ENCODE measurements at regions not wholly inside any gene's neighbourhood (a gene's known extent, or its start where the extent isn't known, plus 50 kb on each side); places are given as distances from the start of the nearest gene placed in this dataset.

- DNase-seq (ENCODE audit: low read depth), result no peak
Observed at GRCh38 chr17:6325051-6325450, 109.9 kb downstream of the AIPL1 start.

- DNase-seq (ENCODE audit: low read depth), result no peak
Observed at GRCh38 chr17:6323626-6324356, 111.1 kb downstream of the AIPL1 start.

GRCh38 chr17:6322316-6322715 lies 112.6 kb downstream of the AIPL1 start:
- no peak for DNase-seq (ENCODE audit: low read depth)

- DNase-seq (ENCODE audit: low read depth), result no peak
Observed at GRCh38 chr17:6314311-6314710, 120.6 kb downstream of the AIPL1 start.

GRCh38 chr17:6313835-6314234 lies 121.1 kb downstream of the AIPL1 start:
- no peak for DNase-seq (ENCODE audit: low read depth)

DNA sequence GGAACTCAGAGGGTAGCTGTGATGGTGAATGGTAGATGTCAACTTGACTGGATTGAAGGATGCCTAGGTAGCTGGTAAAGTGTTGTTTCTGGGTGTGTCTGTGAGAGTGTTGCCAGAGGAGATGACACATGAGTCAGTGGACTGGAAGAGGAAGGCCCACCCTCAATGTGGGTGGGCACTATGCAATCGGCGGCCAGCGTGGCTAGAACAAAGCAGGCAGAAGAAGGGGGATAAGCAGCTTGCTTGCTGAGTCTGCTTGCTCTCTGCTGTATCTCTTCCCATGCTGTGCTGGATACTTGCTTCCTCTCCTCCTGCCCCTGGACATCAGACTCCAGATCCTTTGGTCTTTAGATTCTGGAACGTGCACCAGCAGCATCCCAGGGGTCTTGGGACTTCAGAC lies 128.1 kb downstream of the AIPL1 start:
- DNase-seq (ENCODE audit: low read depth), result no peak

- no peak for DNase-seq (ENCODE audit: low read depth)
Observed at GRCh38 chr17:6305613-6306360, 129.1 kb downstream of the AIPL1 start.

- no peak for DNase-seq (ENCODE audit: low read depth)
Observed at GRCh38 chr17:6304894-6305612, 129.9 kb downstream of the AIPL1 start.

DNA sequence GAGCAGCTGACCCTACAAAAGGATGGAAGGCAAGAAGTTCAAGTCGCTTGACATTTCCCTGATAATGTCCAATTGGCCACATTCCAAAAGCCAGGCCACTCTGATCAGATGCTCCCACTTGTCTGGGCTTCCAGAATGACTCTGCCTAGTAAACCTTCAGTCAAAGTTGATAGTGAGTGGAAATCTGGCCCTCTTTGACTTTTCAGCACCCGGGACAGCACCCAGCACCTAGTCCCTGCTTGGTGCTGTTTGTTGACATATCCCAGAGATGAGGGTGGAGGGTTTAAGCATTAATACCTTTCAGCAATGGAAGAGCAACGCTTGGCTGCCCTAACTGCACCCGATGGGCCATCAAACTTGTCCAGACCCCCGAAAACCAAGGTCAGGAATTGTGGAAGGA lies 131.3 kb downstream of the AIPL1 start:
- DNase-seq (ENCODE audit: low read depth), result no peak

DNA sequence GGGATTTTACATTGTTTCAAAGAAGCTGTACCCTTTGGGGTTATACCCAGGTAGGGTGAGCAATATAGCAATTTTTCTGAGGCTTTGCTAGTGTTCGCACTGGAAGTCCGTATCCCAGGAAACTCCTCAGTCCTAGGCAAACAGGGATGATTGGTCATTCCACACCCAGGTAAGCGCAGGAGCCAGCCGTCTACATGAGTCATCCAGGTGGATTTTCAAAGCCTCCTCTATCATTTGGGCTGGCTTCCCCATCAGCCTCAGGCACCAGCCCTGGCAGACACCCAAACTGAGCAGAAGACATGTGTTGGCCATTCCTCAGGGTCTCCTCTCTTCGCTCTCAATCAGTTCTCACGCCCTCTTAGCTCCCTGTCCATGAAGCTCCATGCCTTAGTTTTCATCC lies 135.6 kb downstream of the AIPL1 start:
- no peak for DNase-seq (ENCODE audit: low read depth)

- no peak for DNase-seq (ENCODE audit: low read depth)
Observed at GRCh38 chr17:6297960-6298359, 137.0 kb downstream of the AIPL1 start.

DNA sequence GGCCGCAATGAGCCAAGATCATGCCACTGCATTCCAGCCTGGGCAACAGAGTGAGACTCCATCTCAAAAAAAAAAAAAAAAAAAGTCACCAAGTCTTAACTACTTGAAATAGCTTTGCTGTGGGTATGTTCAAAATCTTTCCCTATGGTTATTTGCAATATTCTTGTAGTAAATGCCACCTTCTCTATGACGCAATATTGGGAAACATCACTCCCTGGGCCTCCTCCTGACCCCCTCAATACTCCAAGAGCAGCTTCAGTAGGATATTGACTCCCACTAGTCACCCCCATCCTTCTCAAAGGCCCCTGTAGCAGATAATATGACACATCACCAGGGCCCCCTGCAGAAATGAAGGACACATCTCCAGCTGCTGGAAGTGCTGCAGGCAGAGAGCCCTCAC lies 137.8 kb downstream of the AIPL1 start:
- DNase-seq (ENCODE audit: low read depth), result no peak

DNA sequence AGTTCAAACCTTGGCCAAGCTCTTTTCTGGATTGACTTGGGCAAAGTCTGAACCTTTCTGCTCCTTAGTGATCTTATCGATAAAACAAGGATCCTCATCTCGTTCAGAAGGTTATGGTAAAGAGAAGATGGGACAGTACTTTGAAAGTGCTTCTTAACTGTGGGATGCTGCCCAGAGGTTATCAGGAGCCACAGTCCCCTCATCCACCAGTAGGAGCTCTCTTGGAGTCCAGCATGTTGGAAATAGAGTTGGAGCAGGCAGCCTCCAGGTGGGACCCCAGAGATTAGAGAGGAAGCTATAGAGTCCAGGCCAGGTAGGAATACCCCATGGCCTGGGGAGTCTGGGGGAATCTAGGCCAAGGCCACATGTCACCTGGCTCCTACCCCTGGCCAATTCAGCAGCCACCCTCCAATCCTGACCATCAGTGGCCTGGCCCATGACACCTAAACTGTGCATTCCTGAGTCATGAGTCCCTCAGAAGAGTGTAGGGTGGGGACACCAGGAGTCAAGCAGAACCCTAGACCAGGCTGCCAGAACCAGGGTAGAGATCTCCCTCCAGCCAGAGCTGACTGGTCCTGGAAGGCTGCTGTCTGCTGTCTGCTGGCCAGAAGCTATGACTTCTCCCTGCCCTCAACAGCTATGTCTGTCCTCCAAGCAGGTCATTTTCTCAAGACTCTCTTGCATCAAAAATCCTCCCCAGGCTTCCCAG lies 144.3 kb downstream of the AIPL1 start:
- DNase-seq (ENCODE audit: low read depth), result no peak

GRCh38 chr17:6286233-6286632 lies 148.7 kb downstream of the AIPL1 start:
- no peak for DNase-seq (ENCODE audit: low read depth)

GRCh38 chr17:6285486-6285885 lies 149.4 kb downstream of the AIPL1 start:
- DNase-seq (ENCODE audit: low read depth), result no peak

DNA sequence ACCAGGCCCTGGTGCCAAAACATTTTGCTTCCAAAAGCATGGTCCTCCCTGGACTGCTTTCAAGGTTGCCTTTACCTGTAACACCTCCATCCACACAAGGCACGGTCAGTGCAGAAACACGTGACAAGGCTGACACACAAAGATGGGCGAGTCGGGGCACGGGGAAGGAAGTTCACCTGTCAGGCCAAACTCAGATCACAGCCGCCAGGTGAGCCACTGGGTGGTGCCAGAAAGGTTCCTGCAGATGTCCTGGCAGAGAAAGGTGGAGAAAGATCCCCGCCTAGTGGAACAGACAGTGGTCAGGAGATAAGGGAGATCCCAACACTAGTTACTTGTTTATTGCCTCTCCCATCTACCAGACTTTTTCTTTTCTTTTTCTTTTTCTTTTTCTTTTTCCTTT lies 155.3 kb downstream of the AIPL1 start:
- no peak for DNase-seq (ENCODE audit: low read depth)

GRCh38 chr17:6278376-6278775 lies 156.5 kb downstream of the AIPL1 start:
- no peak for DNase-seq (ENCODE audit: low read depth)

GRCh38 chr17:6276711-6277110 lies 158.2 kb downstream of the AIPL1 start:
- no peak for DNase-seq (ENCODE audit: low read depth)

DNA sequence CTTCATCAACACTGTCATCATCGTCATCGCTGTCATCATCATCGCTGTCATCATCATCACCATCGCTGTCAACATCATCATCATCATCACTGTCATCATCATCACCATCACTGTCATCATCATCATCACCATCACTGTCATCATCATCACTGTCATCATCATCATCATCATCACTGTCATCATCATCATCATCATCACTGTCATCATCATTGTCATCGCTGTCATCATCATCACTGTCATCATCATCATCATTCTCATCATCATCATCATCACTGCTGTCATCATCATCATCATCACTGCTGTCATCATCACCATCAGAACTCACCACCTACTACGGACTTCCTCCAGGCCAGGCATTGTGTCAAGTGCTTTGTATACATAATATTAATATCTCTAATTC lies 160.6 kb downstream of the AIPL1 start:
- DNase-seq (ENCODE audit: low read depth), result no peak

DNA sequence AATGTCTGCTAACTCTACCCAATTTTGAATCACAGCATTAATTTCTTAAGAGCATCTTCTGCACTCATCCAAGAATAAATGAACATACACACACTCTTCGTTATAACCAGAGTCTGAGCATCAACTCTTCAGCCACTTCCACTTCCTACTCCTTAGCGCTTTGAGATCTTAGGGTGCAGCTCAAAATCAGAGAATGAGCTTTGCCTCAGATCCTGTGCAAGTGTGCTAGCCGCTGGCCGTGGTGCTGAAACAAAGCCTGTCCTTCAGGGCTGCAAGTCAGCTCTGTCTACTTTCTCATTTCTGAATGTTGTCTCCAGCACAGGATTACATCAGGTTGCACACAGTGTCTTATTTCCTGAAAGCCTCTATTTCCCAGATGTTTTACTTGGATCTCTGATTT lies 165.4 kb downstream of the AIPL1 start:
- peak; percentile 9 for DNase-seq (ENCODE audit: low read depth)

GRCh38 chr17:6261466-6261865 lies 173.5 kb downstream of the AIPL1 start:
- no peak for DNase-seq (ENCODE audit: low read depth)

DNA sequence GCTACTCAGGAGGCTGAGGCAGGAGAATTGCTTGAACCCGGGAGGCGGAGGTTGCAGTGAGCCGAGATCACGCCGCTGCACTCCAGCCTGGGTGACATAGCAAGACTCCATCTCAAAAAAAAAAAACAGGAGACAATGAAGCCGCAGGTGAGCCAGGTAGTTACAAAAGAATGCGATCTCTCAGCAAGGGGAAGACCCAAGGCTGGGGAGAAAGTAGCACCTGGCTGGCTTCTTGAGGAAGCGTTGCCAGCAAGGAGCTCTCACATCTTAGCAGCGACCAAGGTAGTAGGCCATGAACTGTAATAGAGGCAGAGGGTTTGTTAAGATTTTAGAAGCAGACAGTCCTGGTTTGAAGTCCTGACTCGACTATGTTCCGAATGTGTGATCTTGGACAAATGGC lies 175.0 kb downstream of the AIPL1 start:
- DNase-seq (ENCODE audit: low read depth), result no peak
